ENCODE measurements at regions not wholly inside any gene's neighbourhood (a gene's known extent, or its start where the extent isn't known, plus 50 kb on each side); places are given as distances from the start of the nearest gene placed in this dataset. TPM values are rescaled to one million over a fixed set of nuclear protein-coding genes. Genes with fewer than 3 reads are reported as not detected.

- H4K91ac ChIP-seq (ENCODE audit: insufficient read depth, low read depth, low read length) = no peak overlapping the region
- H3K27ac ChIP-seq (ENCODE audit: insufficient read depth, low read length) = no peak overlapping the region
- dilution Hi-C loops (cut with HindIII; ENCODE audit: low sequenced_read_pairs, unreplicated experiment) = no loop called here
- H3K36me3 ChIP-seq (ENCODE audit: control insufficient read depth, insufficient read depth, low read length) = no peaks in the 10 kb centered on the region
- CTCF ChIA-PET = no interaction called here
- H2BK5ac ChIP-seq (ENCODE audit: low read depth, low read length, poor library complexity, severe bottlenecking) = no peak overlapping the region
- H3K4me2 ChIP-seq (ENCODE audit: low read depth, low read length) = no peak overlapping the region
- in situ Hi-C loops (cut with MboI; ENCODE audit: low sequenced_read_pairs) = no loop called here
- H2AFZ ChIP-seq (replicated peaks; ENCODE audit: low read length, poor library complexity) = no peak overlapping the region
- no peak overlapping the region for H4K8ac ChIP-seq (ENCODE audit: low read depth in 2 of 2, low read length in 2 of 2)
- H3K9ac ChIP-seq (ENCODE audit: low read depth, low read length) = no peak overlapping the region
- BruUV-seq (replicated peaks) = no TSS peak
- no peaks in the 10 kb centered on the region for H3K4me1 ChIP-seq (ENCODE audit: control insufficient read depth, insufficient read depth, low read length)
- no peaks in the 10 kb centered on the region for H3K9me3 ChIP-seq (ENCODE audit: control insufficient read depth, insufficient read depth, low read length)
- no peak overlapping the region for H3K18ac ChIP-seq (ENCODE audit: low read depth, low read length)
- no peaks in the 10 kb centered on the region for H3K79me1 ChIP-seq (ENCODE audit: low read depth in 1 of 2, low read length in 2 of 2)
- POLR2A ChIA-PET (ENCODE audit: unreplicated experiment) = no interaction called here
- H2BK15ac ChIP-seq (ENCODE audit: low read depth, low read length) = no peak overlapping the region
- H3K56ac ChIP-seq (ENCODE audit: extremely low read depth, insufficient read depth, low read length) = no peak overlapping the region
- H3K9me1 ChIP-seq (ENCODE audit: insufficient read depth, low read length) = no peaks in the 10 kb centered on the region
- no peak for TF ChIP-seq SMC3 (IDR thresholded peaks at IDR 0.05; ENCODE audit: low read depth, low read length)
- H4K5ac ChIP-seq (ENCODE audit: low read depth, low read length) = no peak overlapping the region
- no peak overlapping the region for H3K4ac ChIP-seq (ENCODE audit: low read depth, low read length)
- no peaks in the 10 kb centered on the region for H4K20me1 ChIP-seq (ENCODE audit: insufficient read depth, low read length)
- no peak overlapping the region for H3K23ac ChIP-seq (ENCODE audit: low read depth, low read length)
- no peak overlapping the region for H3K4me3 ChIP-seq (ENCODE audit: insufficient read depth, low read depth, low read length)
- no peak overlapping the region for H3K14ac ChIP-seq (replicated peaks; ENCODE audit: low read depth, low read length)
- no peak overlapping the region for H2BK20ac ChIP-seq (ENCODE audit: low read depth, low read length)
- H2BK120ac ChIP-seq (ENCODE audit: low read depth, low read length) = no peak overlapping the region
- ATAC-seq (ENCODE audit: low read depth) (no peak), DNase-seq (no peak)
- H2AK5ac ChIP-seq (ENCODE audit: low read depth, low read length) = no peak overlapping the region
- no peak overlapping the region for H2AK9ac ChIP-seq (replicated peaks; ENCODE audit: low read depth, low read length, poor library complexity)
- WGBS, 2 experiments (ENCODE audit: extremely low coverage in 2 of 2, insufficient read length in 1 of 2) = no CpG with 5 or more reads among the region's 3 CpGs
- intact Hi-C loops (cut with micrococcal nuclease) = no loop called here
- H3K27me3 ChIP-seq (ENCODE audit: control insufficient read depth, insufficient read depth, low read length) = no peaks in the 10 kb centered on the region
Measured at GRCh38 chr4:112994732-112995464, 54.6 kb upstream of the ANK2 start.

Small RNA genes in the stretch of these regions (microRNA-seq; reads per million reads assigned to microRNA genes)
- gene AC017007.1 (ENCODE audit: insufficient read depth, insufficient read length) = not detected
- not detected for gene RF00019 (ENCODE audit: insufficient read depth, insufficient read length)

Small RNA genes in the stretch of these regions (small RNA-seq; reads per million reads assigned to genes)
- gene AC017007.1 (0 reads per million in 5 experiments), gene RF00019 (0 reads per million in 5 experiments)

All from IMR-90 (cell line).